Stimulated activated naive CD4-positive, alpha-beta T cell treated with Interleukin-2 at 50 U/mL for 16 hours (primary cell): ENCODE measurements at regions not wholly inside any gene's neighbourhood (a gene's known extent, or its start where the extent isn't known, plus 50 kb on each side); places are given as distances from the start of the nearest gene placed in this dataset.
"Not testable (repeated sequence)": the region's sequence is repeated elsewhere in the genome, so short reads cannot be mapped to it uniquely, and the experiment has no call there.

Experiments
- DNase-seq: peaks from one replicate; lab custom pipeline; 2025; lab: John Stamatoyannopoulos, UW

DNA sequence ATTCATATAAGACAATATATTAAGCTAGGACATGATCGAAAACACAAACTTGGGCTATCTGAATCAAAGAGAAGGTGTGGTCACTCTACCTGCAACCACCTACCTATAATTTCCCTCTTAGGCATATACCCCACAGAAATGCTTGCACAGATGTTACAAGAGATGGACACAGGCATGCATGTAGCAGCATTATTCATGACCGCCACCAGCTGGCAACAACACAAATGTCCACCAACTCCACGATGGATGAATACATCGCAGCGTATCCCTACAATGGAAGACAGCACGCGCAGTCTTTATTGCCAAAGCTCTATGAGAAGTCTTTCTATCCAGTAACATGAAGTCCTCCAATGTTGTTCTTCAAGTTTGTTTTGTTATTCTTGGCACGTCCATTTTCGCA, 90.8 kb downstream of the ARL4C start:
- DNase-seq, result no peak

DNA sequence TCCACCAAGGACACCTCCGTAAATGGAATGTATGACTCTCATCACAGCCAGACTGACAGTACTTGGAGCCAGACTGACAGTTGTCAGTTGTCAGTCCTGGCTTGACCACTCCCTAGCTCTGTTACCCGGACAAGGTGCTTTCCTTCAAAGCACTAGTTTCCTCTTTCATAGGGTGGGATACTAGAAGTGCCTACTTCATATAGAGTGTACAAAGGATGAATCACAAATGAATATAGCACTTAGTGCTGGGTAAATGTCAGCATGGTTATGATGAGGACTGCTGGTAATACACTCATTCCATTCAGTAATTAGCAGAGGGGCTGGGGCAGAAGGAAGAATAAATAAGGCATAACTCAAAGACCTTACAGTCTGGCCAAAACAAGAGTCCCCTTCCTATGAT, 91.4 kb downstream of the ARL4C start:
- no peak for DNase-seq

DNA sequence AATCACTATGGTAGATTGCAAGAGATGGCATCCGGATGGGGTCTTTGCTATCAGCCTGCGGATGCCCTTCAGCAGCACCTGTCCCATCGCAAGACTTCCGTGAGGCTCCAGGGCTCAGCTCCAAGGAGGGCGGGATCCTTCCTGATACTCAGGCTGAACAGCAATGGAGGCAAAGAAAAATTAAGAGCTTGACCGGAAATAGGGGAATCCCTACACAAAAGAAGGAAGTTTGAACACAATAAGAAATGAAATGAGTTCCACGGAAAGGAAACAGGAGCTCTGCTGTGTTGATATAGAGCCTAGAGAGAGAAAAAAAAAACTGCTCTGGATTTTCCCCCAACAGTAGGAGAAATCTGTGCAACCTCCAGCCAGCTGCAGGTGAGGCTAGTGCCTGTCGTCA, 91.9 kb downstream of the ARL4C start:
- DNase-seq, result no peak

DNA sequence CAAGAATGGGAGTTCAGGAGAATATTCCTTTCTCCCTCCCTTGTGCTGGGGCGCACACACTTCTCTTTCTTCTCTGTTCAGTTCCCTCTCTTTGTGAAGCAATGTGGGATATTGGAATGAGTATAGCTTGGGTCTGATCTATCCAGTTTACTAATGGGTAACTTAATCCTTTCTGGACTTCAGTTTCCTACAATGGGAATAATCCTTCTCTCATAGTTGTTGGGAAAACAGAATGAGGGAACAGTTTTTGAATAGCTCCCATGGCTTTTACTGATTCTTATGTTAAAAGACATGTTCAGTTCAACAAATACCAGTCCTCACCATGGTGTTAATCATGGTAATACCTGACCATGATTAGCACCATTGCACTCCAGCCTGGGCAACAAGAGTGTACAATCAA, 93.1 kb downstream of the ARL4C start:
- DNase-seq, result no peak

DNA sequence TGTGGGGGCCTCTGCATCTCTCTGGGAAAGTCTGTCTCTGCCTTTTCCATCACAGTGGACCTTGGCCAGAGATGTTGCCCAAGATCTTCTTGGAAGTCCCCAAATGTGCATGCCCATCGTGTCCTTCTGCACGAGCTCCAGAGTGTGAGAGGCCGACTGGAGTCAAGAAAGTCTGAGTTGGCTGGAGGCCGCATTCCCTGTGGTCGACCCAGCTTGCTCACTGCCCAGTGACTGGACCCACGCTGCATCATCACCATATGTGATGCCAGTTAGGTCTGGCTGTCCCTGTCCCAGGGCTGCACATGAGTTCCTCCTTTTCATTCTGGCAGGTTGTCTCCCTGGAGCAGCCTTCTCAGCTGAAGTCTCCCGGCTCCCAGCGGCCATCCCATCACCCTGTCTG, 93.8 kb downstream of the ARL4C start:
- no peak for DNase-seq

DNA sequence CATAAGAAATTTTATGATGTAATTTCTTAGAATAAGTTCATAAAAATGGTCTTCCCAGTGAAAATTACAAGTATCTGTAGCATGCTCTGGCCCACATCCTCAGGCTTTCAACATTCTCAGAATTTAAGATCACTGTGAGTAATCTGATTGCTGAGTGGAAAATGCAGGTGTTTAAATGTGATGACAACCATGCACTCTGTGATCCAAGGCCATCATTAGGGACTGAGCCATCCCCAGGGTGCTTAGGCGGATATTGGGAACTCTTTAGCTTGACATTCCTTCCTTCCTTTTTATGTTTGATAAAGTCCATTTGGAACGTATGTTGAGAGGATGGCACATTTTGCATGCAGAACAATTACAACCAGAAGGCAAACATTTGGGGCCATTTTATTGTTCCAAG, 95.5 kb downstream of the ARL4C start:
- DNase-seq, result no peak

DNA sequence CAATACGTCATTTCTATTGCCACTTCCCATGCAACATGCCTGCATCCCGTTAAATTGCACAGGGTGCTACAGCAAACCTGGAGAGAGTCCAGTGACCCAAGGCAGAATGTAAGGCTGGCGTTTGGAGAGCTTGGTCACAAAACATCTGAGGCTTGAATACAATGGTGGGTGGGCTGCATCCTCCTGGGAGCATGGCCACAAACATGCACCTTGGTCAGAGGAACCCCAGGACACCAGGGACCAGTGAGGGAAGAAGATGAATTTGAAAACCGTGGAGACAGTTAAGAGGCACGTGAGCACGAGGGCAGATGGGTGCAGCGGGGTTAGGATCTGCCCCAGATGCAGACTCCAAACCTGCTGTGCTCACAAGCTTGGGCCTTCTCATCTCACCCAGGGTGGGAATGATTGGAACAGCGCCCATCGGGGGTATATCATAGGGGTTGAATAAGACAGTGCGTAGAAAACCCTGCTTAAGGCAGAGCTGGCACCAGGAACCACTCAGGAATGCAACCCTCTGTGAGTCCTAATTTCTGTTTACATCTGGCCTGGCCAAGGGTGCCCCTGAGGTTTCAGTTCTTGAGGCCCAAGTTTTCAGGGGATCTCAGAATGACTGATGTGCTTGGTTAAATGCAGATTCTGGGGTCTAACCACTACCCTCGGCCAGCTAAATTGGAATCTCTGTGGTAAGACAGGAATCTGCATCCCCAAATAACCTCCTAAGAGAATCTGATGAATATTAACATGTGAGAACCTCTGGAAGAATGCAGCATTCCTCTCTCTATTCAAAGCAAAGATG, 97.2 kb downstream of the ARL4C start:
- no peak for DNase-seq

DNA sequence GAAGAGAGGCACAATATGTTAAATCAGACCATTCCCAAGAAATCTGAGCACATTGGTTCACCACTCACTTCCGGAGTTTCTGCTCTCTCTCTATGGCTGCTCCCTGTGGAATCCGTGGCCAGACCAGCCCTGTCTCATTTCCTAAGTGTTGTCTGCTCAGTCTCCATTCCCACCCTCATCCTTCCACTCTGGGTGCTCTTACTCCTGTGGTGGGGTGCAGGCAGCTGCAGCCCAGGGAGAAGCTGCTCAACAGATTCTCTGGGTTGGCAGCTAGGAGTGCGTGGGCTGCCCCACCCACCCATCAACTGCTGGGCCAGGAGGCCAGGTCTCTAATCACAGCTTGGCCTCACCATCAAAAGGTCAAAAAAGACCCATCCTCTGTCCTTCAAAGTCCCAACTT, 98.3 kb downstream of the ARL4C start:
- no peak for DNase-seq

DNA sequence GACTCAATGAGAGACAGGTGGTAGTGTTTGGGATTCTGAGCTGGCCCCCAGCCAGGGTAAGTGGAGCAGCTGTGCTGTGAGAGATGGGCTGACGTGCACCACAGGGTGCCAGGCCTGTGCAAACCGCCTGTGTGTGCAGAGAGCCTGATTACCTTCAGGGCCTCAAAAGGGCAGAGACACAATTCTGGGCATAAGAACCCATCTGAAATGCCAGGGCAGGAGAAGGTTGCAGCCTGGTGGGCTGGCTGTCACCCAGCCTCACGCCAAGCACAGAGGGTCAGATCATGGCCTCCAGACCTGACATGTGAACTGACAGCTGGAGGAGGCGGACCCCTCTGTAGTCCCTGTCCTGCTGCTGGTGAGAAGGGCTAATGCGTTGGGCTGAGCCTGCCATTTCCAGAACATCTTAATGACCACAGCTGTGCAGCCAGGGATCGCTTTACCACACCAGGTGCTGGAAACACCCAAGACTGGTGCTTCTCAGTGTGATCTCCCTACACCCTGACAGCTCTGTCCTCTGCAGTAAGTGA, 100.9 kb downstream of the ARL4C start:
- no peak for DNase-seq

DNA sequence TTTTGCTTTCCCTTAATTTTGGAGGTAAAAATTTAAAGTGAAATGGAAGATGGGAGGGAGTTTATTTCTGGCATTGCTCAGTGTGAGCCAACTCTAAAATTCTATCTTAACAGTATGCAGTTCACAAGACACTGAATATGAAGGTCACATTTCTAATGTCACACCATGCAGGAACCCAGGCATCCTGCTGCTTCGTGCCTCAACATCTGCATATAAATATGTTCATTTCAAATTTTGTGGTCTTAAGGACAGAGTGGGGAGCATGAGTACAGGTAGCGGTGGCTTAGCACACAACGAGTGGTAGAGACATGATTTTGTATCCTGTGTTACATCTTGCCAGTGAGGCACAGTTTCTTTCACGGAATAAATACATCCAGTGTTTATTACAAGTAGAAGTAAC, 102.4 kb downstream of the ARL4C start:
- no peak for DNase-seq

DNA sequence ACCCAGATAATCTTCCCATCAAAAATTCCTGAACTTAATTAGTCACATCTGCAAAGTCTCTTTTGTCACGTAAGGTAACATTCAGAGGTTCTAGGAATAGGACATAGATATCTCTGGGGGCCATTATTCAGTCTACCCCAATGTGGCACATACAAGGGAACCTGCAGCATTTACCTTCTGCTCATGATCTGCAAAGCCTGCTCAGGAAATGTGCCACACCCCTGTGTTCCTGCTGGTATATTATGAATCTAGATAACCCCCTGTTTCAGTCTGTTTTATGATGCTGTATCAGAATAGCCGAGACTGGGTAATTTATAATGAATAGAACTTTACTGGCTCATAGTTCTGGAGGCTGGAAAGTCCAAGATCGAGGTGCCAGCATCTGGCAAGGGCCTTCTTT, 103.5 kb downstream of the ARL4C start:
- no peak for DNase-seq

DNA sequence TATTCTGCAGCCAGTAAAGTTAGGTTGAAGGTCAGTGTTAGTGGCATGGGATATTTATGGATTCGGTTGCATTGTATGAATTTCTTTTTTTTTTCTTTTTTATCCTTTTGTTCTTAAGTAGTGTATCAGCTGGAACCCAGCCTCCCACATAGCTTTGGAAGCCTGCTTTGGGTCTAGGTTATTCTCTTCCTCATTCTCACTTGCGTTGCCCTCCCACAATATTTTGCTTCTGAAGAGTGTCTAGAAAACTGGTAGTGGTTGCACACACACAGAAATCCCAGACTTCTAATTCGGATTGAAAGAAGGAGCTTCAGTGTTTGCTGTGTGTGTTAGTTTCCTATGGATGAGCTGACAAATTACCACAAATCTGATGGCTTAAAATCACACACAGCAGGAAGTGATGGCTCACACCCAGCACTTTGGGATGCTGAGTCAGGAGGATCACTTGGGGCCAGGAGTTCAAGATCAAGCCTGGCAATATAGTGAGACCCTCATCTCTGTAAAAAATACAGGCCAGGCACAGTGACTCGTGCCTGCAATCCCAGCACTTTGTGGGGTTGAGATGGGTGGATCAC, 104.8 kb downstream of the ARL4C start:
- DNase-seq, result no peak

DNA sequence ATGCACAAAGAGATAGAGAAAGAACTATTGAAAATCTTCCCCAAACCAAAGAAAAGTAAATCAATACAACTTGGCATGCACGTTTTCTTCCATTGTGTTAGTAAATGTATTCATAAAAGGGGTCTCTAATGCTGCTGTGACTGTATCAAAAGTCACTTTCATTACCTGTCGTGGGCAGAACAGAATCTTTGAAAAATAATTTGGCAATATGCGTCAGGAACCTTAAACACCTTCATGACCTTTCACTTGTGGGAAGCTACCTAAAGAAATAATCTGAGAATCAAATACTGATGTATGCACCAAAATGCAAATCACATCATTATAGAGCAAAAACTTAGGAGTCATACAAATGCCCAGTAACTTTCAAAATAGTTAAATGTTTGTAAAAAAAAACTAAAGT, 105.3 kb downstream of the ARL4C start:
- DNase-seq, result no peak

DNA sequence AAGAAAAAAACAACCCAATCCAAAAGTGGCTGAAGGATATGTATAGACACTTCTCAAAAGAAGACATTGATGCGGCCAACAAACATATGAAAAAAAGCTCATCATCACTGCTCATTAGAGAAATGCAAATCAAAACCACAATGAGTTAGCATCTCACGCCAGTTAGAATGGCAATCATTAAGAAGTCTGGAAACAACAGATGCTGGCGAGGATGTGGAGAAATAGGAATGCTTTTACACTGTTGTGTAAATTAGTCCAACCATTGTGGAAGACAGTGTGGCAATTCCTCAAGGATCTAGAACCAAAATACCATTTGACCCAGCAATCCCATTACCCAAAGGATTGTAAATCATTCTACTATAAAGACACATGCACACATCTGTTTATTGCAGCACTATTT, 107.2 kb downstream of the ARL4C start:
- DNase-seq, result not testable (repeated sequence)

DNA sequence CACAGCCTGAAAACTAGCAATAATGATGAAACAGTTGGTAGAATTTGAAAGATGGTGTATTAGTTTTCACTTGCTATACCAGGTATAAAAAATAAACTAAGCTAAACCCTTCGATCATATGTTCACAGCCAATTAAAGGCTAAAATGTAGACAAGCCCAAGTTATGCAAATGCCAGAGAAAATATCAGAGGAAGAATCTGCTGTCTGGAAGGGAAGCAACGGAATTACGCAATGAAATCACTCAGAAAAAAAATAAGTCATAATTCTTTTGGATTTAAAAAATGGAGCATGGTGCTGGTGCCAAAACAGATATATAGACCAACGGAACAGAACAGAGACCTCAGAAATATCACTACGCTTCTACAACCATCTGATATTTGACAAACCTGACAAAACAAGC, 108.3 kb downstream of the ARL4C start:
- DNase-seq, result no peak

DNA sequence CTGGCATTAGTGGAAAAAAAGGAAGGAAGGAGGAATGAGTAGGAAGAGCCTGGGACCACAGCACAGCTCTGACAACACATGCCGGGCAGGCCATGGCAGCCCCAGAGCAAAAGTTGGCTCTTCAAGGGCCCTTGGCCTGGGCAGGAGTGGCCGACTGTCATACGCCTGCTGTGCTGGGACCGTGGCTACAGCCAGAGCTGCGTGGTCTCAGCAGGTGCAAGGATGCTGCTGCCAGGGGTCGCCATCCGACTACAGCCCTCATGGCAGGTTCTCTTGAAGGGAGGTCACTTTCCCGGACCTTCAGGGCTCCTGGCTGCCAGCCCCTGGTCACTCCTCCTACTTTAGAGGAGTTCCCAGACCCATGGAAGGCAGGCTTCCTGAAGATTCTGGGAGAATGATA, 109.9 kb downstream of the ARL4C start:
- no peak for DNase-seq

DNA sequence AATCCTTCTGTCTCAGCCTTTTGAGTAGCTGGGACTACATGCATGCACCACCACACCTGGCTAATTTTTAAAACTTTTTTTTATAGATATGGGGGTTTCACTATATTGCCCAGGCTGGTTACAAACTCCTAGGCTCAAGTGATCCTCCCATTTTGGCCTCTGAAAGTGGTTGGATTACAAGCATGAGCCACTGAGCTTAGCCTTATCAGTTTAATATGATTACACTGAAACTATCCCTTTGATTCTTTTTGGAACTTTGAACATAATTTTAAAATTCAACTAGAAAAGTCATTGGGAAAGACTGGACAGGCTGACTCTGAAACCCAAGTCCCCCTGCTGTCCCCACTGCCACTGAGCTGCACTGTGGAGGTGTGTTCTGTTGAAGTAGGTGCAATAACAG, 114.8 kb downstream of the ARL4C start:
- DNase-seq, result no peak

DNA sequence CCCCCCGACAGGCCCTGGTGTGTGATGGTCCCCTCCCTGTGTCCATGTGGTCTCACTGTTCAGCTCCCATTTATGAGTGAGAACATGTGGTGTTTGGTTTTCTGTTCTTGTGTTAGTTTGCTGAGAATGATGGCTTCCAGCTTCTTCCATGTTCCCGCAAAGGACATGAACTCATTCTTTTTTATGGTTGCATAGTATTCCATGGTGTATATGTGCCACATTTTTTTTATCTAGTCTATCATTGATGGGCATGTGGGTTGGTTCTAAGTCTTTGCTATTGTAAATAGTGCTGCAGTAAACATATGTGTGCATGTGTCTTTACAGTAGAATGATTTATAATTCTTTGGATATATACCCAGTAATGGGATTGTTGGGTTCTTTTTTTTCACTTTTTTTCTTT, 117.9 kb downstream of the ARL4C start:
- DNase-seq, result not testable (repeated sequence)

DNA sequence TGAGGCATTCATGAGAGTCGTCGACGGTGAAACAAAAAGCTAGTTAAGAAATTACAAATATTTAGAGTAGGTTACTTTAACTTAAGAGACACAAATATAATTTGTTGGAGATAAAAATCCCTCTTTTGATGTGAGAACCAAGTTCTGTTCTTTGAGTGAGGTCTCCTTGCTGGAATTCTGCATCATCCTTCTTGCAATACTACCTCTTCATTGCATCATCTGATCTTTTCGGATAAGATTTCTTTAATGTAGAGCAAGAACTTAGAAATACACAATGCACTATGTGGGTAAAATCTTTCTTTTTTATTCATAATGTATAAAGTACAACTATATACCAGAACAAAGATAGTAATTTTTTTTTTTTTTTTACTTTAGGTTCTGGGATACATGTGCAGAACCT, 118.4 kb downstream of the ARL4C start:
- DNase-seq, result no peak

DNA sequence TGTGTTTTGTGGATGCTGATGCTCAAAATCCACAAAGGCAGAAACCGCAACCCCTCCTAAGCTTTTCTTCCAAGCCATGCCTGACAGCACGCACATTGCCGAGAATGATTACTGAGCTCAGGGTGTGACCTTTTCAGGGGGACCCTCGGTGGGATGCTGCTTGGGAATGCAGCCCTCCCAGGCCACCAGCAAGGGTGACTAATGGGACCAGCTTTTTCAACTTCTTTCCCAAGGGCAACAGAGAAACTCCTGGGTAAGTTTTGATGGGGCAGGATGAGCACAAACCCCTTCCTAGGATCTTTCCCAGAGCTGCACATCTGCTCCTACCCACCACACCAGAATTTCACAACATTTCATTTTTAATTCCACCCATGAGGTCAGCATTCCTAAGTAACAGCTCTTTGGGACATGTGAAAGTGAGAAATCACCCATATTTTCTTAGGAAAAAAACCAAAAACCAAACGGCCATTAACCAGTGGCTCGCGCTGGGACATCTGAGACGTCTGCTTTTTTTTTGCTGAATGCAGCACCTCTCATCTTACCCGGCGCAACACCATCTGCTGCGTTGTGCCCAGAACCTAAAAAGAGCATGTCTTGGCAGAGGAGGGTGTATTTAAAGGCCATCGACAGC, 119.0 kb downstream of the ARL4C start:
- DNase-seq, result no peak

DNA sequence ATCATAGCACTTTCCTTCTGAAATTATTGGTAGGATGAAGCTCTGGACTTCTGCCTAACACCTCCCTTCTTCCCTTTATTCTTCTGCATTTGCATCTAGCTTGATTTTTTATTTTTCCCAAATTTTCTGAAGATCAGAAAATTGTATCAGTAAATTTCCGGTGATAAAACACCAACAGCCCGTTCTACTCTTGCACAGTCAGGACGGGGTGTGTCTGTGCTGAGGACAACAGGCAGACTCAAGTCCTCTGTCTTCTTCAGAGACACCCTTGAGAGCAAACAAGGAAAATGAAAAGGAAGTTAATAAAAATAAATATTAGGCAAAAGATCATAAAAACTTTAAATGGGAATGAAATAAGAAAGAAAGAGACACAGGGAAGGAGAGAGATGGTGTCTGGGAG, 120.7 kb downstream of the ARL4C start:
- no peak for DNase-seq

DNA sequence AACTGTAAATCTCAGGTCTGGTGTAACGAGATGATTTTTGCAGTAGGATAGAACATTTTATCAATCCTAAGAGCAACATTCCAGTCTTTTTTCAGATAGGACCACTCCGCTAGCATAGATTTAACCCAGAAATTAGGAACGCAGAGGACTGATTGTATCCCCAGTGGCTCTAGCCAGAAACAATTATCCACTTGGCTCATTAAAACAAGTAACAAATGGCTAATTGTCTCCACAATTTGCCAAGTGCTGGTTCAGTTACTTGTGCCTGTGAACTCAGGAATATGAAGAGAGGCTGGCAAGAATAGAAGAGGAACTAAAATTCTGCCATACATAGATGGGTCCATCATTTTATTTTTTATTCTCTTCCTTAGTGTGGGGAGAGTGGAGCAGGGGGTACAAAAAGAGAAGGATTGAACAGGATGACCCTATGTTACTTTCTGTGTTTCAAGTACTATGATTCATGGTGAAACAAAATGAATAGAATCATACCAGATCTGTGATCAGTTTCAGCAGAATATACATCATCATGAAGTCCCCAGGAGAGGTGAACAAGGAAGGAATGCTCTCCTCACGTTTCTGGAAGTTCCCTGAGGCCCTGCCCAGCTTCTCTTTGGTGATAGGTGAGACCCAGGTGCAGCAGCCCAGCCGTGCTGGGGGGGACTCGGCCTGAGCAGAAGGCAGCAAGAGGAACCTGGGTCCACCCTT, 121.6 kb downstream of the ARL4C start:
- no peak for DNase-seq

DNA sequence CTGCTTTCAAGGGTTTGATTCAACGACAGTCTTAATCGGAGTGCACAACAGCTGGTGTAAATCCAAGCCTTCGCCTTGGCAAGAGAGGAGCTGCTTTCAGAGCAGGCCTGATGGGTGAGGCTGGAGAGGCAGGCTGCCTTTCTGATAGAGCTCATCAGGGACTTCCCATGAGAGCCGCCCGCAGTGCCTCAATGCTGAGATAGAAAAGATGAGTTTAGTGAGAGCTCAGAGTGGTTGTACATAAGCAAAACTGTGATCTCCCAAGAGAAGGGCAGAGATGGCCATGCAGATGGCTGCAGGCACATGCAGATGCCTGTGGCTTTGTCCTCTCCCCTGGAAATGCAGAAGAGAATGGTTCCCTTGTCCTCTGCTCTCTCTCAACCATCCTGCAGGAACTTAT, 122.1 kb downstream of the ARL4C start:
- no peak for DNase-seq
